Liver (tissue), 8 donors: ENCODE measurements at regions not wholly inside any gene's neighbourhood (a gene's known extent, or its start where the extent isn't known, plus 50 kb on each side); places are given as distances from the start of the nearest gene placed in this dataset.

Experiments
- DNase-seq: peaks from one replicate; pipeline ENCODE4 v3.0.0-alpha.2; 2017; ENCODE audit warnings: low spot score
- H3K27ac ChIP-seq, 2 donors: one replicate each; pipeline ENCODE4 v1.7.0; 2013; ENCODE audit warnings: inconsistent platforms in 2 of 2, low read length in 2 of 2, control low read depth in 1 of 2, low read depth in 1 of 2, mild to moderate bottlenecking in 1 of 2
- H3K27me3 ChIP-seq, 4 donors: one replicate each; pipeline versions ENCODE4 v1.6.1 to v1.7.0; 2013; ENCODE audit warnings: low read length in 3 of 4, inconsistent platforms in 1 of 4, mild to moderate bottlenecking in 1 of 4, moderate library complexity in 1 of 4; ENCODE audit not compliant: control insufficient read depth in 4 of 4, insufficient read depth in 4 of 4
- H3K36me3 ChIP-seq, 4 donors: one replicate each; pipeline versions ENCODE4 v1.6.1 to v1.7.0; 2013; ENCODE audit warnings: low read length in 3 of 4, mild to moderate bottlenecking in 3 of 4, low read depth in 1 of 4, moderate library complexity in 1 of 4; ENCODE audit not compliant: control insufficient read depth in 4 of 4, insufficient read depth in 3 of 4
- H3K4me1 ChIP-seq, 4 donors: one replicate each; pipeline versions ENCODE4 v1.6.1 to v1.7.0; 2013; ENCODE audit warnings: low read length in 3 of 4, mild to moderate bottlenecking in 3 of 4, moderate library complexity in 1 of 4; ENCODE audit not compliant: control insufficient read depth in 4 of 4, insufficient read depth in 4 of 4
- H3K4me3 ChIP-seq, 3 donors: one replicate each; pipeline versions ENCODE4 v1.6.1 to v1.7.0; 2013; ENCODE audit warnings: low read length in 3 of 3, control low read depth in 1 of 3, low read depth in 1 of 3, mild to moderate bottlenecking in 1 of 3
- H3K9ac ChIP-seq, 2 donors: one replicate each; pipeline ENCODE4 v1.7.0; 2013; ENCODE audit warnings: low read length in 2 of 2, mild to moderate bottlenecking in 2 of 2, moderate library complexity in 2 of 2, control low read depth in 1 of 2, low read depth in 1 of 2
- H3K9me3 ChIP-seq, 4 donors: one replicate each; pipeline versions ENCODE4 v1.6.1 to v1.7.0; 2013; ENCODE audit warnings: low read length in 3 of 4; ENCODE audit not compliant: control insufficient read depth in 4 of 4
- EGR1 ChIP-seq, 2 donors: IDR thresholded peaks; 2 replicates each; pipeline ENCODE4 v1.6.1; 2016 to 2018; ENCODE audit warnings: antibody characterized with exemption in 2 of 2, low read depth in 2 of 2
- FOXA1 ChIP-seq: IDR thresholded peaks from 2 replicates; pipeline ENCODE4 v1.6.1; 2016; ENCODE audit warnings: antibody characterized with exemption
- FOXA2 ChIP-seq: IDR thresholded peaks from 2 replicates; pipeline ENCODE4 v1.6.1; 2016; ENCODE audit warnings: antibody characterized with exemption
- HNF4A ChIP-seq, 2 donors: conservative IDR thresholded peaks; 2 replicates each; pipeline ENCODE4 v1.6.1; 2016; ENCODE audit warnings: antibody characterized with exemption in 2 of 2, mild to moderate bottlenecking in 2 of 2
- JUND ChIP-seq, 2 donors: IDR thresholded peaks; 2 replicates each; pipeline ENCODE4 v1.6.1; 2016; ENCODE audit warnings: antibody characterized with exemption in 2 of 2
- NR2F2 ChIP-seq: IDR thresholded peaks from 2 replicates; pipeline ENCODE4 v1.6.1; 2016; ENCODE audit warnings: antibody characterized with exemption
- RAD21 ChIP-seq, 2 donors: IDR thresholded peaks; 2 replicates each; pipeline ENCODE4 v1.6.1; 2016; ENCODE audit warnings: antibody characterized with exemption in 2 of 2, mild to moderate bottlenecking in 2 of 2
- RXRA ChIP-seq, 2 donors: IDR thresholded peaks; 2 replicates each; pipeline ENCODE4 v1.6.1; 2017 to 2018; ENCODE audit warnings: antibody characterized with exemption in 2 of 2, mild to moderate bottlenecking in 1 of 2
- SP1 ChIP-seq: IDR thresholded peaks from 2 replicates; pipeline ENCODE4 v1.6.1; 2018; ENCODE audit warnings: antibody characterized with exemption, mild to moderate bottlenecking
- TAF1 ChIP-seq: conservative IDR thresholded peaks from 2 replicates; pipeline ENCODE4 v1.6.1; 2016; ENCODE audit warnings: antibody characterized with exemption, mild to moderate bottlenecking
- YY1 ChIP-seq: IDR thresholded peaks from 2 replicates; pipeline ENCODE4 v1.6.1; 2016; ENCODE audit warnings: antibody characterized with exemption, mild to moderate bottlenecking
- WGBS: extraction: QIAGEN DNeasy Blood & Tissue Kit; methylation state at CpG from one replicate; pipeline ENCODE4 v1.1.7; 2013; 5-methylcytosine and 5-hydroxymethylcytosine counted together
- TF ChIP-seq, protein P1 (sequence below): IDR thresholded peaks from 2 replicates; pipeline ENCODE4 v1.6.1; 2016; ENCODE audit warnings: antibody characterized with exemption
- TF ChIP-seq, protein P2 (sequence below): fragments of 150-350 bp; IDR thresholded peaks from 2 replicates; pipeline ENCODE4 v1.5.1; 2017; ENCODE audit warnings: improper control_type of control experiment, low read depth, low read length; ENCODE audit not compliant: missing input control
- TF ChIP-seq, protein P3 (sequence below): IDR thresholded peaks from 2 replicates; pipeline ENCODE4 v1.6.1; 2016; ENCODE audit warnings: antibody characterized with exemption
- TF ChIP-seq, protein P4 (sequence below): IDR thresholded peaks from 2 replicates; pipeline ENCODE4 v1.6.1; 2016; ENCODE audit warnings: antibody characterized with exemption, mild to moderate bottlenecking
- donor health status: healthy.
- donor health status: healthy.
- donor health status: healthy.
- donor health status: healthy.
- donor health status: healthy.

DNA sequence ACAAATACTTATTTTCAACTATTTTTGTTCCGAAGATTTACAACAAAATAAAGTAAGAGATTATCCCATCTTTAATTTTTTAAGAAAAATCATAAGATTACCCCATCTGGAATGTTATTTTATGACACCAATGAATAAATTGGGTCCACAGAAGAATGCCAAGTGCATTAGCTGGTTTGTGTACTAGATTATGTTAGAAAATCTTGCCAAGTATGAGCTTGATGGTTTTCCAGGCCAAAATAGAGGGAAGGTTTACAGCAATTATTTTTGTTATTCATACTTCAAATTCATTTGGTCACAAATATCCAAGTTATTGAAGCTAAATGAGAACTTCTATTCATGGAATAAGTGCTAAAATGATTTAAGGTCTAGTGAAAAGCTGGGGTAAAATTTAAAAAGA, 109.4 kb upstream of the DMRTA1 start:
- 78% methylated on average over 1 of the region's 1 CpG for WGBS
- TF ChIP-seq FOXA2 (no peak), FOXA1 (no peak), YY1 (no peak), EGR1 (IDR thresholded peaks at IDR 0.05; ENCODE audit: low read depth in 2 of 2) (no peak), SP1 (no peak)
- TF ChIP-seq, protein P1, sequence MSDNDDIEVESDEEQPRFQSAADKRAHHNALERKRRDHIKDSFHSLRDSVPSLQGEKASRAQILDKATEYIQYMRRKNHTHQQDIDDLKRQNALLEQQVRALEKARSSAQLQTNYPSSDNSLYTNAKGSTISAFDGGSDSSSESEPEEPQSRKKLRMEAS: no peak
- TF ChIP-seq, protein P2, sequence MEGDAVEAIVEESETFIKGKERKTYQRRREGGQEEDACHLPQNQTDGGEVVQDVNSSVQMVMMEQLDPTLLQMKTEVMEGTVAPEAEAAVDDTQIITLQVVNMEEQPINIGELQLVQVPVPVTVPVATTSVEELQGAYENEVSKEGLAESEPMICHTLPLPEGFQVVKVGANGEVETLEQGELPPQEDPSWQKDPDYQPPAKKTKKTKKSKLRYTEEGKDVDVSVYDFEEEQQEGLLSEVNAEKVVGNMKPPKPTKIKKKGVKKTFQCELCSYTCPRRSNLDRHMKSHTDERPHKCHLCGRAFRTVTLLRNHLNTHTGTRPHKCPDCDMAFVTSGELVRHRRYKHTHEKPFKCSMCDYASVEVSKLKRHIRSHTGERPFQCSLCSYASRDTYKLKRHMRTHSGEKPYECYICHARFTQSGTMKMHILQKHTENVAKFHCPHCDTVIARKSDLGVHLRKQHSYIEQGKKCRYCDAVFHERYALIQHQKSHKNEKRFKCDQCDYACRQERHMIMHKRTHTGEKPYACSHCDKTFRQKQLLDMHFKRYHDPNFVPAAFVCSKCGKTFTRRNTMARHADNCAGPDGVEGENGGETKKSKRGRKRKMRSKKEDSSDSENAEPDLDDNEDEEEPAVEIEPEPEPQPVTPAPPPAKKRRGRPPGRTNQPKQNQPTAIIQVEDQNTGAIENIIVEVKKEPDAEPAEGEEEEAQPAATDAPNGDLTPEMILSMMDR: no peak
- TF ChIP-seq, protein P3, sequence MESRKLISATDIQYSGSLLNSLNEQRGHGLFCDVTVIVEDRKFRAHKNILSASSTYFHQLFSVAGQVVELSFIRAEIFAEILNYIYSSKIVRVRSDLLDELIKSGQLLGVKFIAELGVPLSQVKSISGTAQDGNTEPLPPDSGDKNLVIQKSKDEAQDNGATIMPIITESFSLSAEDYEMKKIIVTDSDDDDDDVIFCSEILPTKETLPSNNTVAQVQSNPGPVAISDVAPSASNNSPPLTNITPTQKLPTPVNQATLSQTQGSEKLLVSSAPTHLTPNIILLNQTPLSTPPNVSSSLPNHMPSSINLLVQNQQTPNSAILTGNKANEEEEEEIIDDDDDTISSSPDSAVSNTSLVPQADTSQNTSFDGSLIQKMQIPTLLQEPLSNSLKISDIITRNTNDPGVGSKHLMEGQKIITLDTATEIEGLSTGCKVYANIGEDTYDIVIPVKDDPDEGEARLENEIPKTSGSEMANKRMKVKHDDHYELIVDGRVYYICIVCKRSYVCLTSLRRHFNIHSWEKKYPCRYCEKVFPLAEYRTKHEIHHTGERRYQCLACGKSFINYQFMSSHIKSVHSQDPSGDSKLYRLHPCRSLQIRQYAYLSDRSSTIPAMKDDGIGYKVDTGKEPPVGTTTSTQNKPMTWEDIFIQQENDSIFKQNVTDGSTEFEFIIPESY: no peak
- Histone ChIP-seq H3K9ac (no peak overlapping the region), H3K4me3 (no peak overlapping the region), H3K36me3 (no peaks in the 10 kb centered on the region), H3K27ac (no peak overlapping the region), H3K27me3 (no peaks in the 10 kb centered on the region), H3K9me3 (no peaks in the 10 kb centered on the region), H3K4me1 (peaks cover 0 to under 1% (median under 1%) of the 10 kb centered on the region in 4 donors)
- no peak for DNase-seq

DNA sequence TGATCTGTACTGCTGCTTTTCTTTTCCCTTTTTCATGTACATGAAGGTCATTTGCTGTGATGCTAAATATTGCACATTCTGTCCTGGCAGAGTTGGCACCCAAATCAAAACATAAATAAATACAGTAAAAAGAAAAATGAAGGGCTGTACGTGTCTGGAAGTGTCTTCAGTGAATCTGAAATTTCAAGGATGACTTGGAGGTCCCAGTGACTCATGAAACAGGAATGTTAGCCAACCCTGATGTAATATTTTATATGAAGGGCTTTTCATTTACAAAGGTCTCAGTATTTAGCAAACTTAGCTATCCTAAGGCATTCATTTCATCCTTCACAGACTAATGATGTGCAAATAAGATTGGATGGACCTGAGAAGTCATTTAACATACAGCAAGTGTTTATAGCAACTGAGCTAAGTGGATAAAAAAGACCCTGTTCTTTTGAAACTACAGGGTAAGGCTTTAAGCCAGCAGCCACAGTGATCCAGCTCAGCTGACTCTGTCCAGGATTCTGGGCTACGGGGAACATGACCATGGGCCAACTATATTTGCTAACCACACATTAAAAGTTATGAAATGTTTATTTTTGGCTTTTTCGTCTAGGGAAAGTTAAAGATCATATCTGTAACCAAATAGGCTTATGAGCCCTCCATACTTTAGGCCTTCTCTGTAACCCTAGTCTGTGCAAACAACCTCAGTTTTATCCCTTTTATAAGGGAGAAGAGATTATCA, 104.0 kb upstream of the DMRTA1 start:
- no peak for DNase-seq
- no peaks in the 10 kb centered on the region for H3K9me3 ChIP-seq
- no peak overlapping the region for H3K4me3 ChIP-seq
- TF ChIP-seq JUND (IDR thresholded peaks at IDR 0.05): no peak
- peak; percentile 17 for TF ChIP-seq YY1
- TF ChIP-seq NR2F2: no peak
- no peak for TF ChIP-seq TAF1
- peak in 1 of 2 donors; percentile 12 for TF ChIP-seq HNF4A (conservative IDR thresholded peaks at IDR 0.05)
- peak in 1 of 2 donors; percentile 17 for TF ChIP-seq RXRA (IDR thresholded peaks at IDR 0.05)
- TF ChIP-seq, protein P1: no peak
- peak in 1 of 2 donors; percentile 16 for TF ChIP-seq RAD21 (IDR thresholded peaks at IDR 0.05)
- TF ChIP-seq, protein P4, sequence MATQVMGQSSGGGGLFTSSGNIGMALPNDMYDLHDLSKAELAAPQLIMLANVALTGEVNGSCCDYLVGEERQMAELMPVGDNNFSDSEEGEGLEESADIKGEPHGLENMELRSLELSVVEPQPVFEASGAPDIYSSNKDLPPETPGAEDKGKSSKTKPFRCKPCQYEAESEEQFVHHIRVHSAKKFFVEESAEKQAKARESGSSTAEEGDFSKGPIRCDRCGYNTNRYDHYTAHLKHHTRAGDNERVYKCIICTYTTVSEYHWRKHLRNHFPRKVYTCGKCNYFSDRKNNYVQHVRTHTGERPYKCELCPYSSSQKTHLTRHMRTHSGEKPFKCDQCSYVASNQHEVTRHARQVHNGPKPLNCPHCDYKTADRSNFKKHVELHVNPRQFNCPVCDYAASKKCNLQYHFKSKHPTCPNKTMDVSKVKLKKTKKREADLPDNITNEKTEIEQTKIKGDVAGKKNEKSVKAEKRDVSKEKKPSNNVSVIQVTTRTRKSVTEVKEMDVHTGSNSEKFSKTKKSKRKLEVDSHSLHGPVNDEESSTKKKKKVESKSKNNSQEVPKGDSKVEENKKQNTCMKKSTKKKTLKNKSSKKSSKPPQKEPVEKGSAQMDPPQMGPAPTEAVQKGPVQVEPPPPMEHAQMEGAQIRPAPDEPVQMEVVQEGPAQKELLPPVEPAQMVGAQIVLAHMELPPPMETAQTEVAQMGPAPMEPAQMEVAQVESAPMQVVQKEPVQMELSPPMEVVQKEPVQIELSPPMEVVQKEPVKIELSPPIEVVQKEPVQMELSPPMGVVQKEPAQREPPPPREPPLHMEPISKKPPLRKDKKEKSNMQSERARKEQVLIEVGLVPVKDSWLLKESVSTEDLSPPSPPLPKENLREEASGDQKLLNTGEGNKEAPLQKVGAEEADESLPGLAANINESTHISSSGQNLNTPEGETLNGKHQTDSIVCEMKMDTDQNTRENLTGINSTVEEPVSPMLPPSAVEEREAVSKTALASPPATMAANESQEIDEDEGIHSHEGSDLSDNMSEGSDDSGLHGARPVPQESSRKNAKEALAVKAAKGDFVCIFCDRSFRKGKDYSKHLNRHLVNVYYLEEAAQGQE: no peak
- no peaks in the 10 kb centered on the region for H3K27me3 ChIP-seq
- H3K4me1 ChIP-seq: peaks cover 0 to 8% (median 4%) of the 10 kb centered on the region in 4 donors
- H3K27ac ChIP-seq: no peak overlapping the region
- H3K36me3 ChIP-seq: no peaks in the 10 kb centered on the region
- H3K9ac ChIP-seq: no peak overlapping the region
- WGBS: 25% methylated on average over 3 of the region's 3 CpGs
